NCI-H146 treated with DMSO at 0.1 percent for 48 hours (cell line): ENCODE measurements at regions not wholly inside any gene's neighbourhood (a gene's known extent, or its start where the extent isn't known, plus 50 kb on each side); places are given as distances from the start of the nearest gene placed in this dataset.

Experiments used
- DNase-seq: peaks from one replicate; lab custom pipeline; 2025; ENCODE audit not compliant: unreplicated experiment; lab: John Stamatoyannopoulos, UW

DNA sequence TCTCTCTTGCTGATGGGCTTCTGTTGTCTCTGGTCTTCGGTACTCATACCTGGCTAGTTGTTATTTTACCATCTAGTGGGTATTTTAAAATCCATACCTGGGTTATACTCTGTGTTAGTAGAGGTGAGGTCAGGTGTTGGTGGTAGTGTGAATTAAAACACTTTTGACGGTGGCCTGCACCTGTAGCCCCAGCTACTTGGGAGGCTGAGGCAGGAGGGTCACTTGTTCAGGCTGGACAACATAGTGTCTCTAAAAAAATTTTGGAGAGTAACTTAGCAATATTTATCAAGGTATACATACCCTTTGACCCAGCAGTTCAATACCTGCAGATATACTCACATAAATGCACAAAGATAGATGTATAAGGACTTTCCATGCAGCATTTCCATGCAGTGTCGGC lies 55.4 kb downstream of the GSX1 start:
- DNase-seq: no peak

- DNase-seq: no peak
Measured at GRCh38 chr13:27851096-27851850, 59.0 kb downstream of the GSX1 start.

GRCh38 chr13:27852491-27852890 lies 60.2 kb downstream of the GSX1 start:
- no peak for DNase-seq

DNA sequence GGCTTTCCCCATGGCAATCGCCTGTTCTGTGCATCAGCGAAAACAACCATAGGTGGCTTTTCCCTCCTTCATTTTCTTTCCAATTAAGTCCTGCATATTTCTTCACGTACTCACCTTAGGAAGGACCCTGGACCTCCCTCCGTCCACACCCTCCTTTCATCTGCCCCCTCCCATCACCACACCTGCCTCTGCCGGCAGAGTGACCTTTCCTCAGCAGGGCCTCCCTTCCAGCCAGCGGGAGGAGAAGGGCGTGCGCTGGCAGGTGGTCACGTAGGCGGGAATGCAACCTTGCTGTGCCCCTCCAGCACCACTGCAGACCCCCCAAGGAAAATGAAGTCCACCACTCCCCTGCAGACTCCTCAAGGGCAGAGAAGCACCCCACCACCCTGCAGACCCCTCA lies 61.1 kb downstream of the GSX1 start:
- DNase-seq: no peak

- no peak for DNase-seq
Measured at GRCh38 chr13:27853861-27854260, 61.6 kb downstream of the GSX1 start.

- no peak for DNase-seq
Measured at GRCh38 chr13:27854606-27855005, 62.3 kb downstream of the GSX1 start.

GRCh38 chr13:27855381-27855780 lies 63.1 kb downstream of the GSX1 start:
- no peak for DNase-seq

DNA sequence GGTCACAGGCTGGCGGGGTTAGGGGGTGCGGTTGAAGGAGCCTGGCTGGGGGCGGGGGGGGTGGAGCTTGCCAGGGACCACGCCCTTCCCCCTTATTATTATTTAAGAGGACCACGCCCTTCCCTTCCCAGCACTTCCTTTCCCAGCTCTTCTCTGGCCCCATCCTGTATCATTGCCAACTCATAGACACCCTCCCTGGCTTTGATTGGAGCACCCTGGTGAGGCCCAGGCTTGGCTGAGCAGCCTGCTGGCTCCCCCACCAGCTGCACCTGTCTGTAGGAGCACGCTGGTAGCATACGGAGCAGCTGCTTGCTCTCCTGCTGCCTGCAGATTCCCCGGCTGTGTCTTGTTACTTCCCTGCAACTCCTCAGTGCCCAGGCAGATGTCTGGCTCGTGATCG lies 62.5 kb upstream of the PDX1 start:
- peak; percentile 0 for DNase-seq

DNA sequence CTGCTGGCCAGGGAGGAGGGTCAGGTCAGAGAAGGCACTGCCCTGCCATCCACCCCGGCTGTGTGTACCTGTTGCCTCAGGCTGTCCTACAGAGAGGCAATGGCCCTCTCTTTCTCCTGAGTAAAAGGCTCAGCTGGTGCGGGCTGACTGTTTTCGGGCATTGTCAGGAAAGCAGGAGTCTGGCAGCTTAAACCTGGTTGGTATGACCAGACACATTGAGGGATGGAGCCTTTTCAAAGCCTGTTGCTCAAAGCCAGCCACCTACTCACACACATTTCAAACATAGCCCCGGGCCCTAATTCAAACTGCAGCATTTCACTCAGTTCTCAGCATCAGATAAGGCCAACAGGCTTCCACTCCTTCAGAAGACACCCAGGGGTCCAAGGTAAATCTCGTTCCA lies 61.8 kb upstream of the PDX1 start:
- no peak for DNase-seq

GRCh38 chr13:27860743-27861142 lies 59.1 kb upstream of the PDX1 start:
- no peak for DNase-seq

GRCh38 chr13:27861165-27861564 lies 58.6 kb upstream of the PDX1 start:
- no peak for DNase-seq

GRCh38 chr13:27868641-27869435 lies 51.0 kb upstream of the PDX1 start:
- no peak for DNase-seq

- no peak for DNase-seq
Measured at GRCh38 chr13:27869436-27870095, 50.2 kb upstream of the PDX1 start.
